Glutamatergic neuron (in vitro differentiated cells): ENCODE measurements at regions not wholly inside any gene's neighbourhood (a gene's known extent, or its start where the extent isn't known, plus 50 kb on each side); places are given as distances from the start of the nearest gene placed in this dataset.
A peak's percentile ranks its signal among the peaks of the same experiment; 100 is the strongest.

ENCODE experiments used
- DNase-seq: peaks from one replicate; pipeline ENCODE4 v3.0.0; 2022
- H3K27ac Mint-ChIP-seq: one replicate; pipeline ENCODE4 v1.8.0; 2020; ENCODE audit warnings: mild to moderate bottlenecking, mixed read lengths, inconsistent platforms; ENCODE audit not compliant: unreplicated experiment
- H3K27me3 Mint-ChIP-seq: one replicate; pipeline ENCODE4 v1.8.0; 2020; ENCODE audit warnings: mild to moderate bottlenecking, moderate library complexity, mixed read lengths, inconsistent platforms; ENCODE audit not compliant: unreplicated experiment
- H3K36me3 Mint-ChIP-seq: one replicate; pipeline ENCODE4 v1.8.0; 2020; ENCODE audit warnings: mild to moderate bottlenecking, mixed read lengths, inconsistent platforms; ENCODE audit not compliant: unreplicated experiment
- H3K4me1 Mint-ChIP-seq: one replicate; pipeline ENCODE4 v1.8.0; 2020; ENCODE audit warnings: mild to moderate bottlenecking, low read depth, mixed read lengths, inconsistent platforms; ENCODE audit not compliant: unreplicated experiment
- H3K4me3 Mint-ChIP-seq: one replicate; pipeline ENCODE4 v1.8.0; 2020; ENCODE audit warnings: mild to moderate bottlenecking, mixed read lengths, inconsistent platforms; ENCODE audit not compliant: unreplicated experiment
- H3K9me3 Mint-ChIP-seq: one replicate; pipeline ENCODE4 v1.8.0; 2020; ENCODE audit warnings: mild to moderate bottlenecking, moderate library complexity, mixed read lengths, inconsistent platforms; ENCODE audit not compliant: unreplicated experiment
- TF ChIP-seq, protein P1 (sequence below): fragments of 200-600 bp; sonication (generic); IDR thresholded peaks from one replicate; pipeline ENCODE4 v1.5.0; 2021; ENCODE audit not compliant: partially characterized antibody, unreplicated experiment

DNA sequence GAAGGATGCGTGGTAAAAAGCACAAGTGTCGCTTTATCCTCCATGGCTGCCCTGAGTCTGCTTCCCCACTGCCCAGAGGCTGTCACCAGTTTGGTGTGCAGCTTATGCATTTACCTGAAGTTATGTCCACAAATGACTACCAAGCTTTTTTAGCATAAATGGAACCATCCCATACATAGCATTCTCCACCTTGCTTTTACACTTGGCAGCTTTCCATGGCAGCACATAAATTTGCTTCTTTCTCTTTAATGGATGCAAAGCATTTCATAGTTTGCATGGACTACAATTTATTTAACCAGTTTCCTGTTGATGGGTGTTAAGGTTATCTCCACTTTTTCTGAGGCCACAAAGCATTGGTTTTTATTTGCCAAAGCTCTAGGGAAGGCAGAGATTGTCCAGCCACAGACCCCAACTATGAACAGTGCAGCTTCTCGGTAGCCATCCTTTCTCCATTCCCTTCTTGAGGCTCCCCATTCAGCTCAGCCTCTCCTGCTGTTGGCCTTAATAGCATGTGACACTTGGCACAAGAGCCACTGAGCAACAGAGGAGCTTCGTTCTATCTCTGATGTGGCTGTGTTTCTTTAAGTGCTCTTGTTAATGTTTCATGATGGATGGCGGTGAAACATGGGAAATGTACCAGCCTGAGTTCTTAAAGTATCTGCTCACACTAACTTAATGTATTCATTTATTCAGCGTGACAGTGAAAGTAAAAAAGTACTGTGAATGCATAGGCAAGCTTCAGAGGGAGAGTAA is 59.8 kb upstream of the NAV2 start:
- peaks cover 35% of the 10 kb centered on the region for H3K4me1 Mint-ChIP-seq
- no peak overlapping the region for H3K4me3 Mint-ChIP-seq
- peak overlapping the region; percentile 38 for H3K27ac Mint-ChIP-seq
- no peak for DNase-seq
- TF ChIP-seq, protein P1, sequence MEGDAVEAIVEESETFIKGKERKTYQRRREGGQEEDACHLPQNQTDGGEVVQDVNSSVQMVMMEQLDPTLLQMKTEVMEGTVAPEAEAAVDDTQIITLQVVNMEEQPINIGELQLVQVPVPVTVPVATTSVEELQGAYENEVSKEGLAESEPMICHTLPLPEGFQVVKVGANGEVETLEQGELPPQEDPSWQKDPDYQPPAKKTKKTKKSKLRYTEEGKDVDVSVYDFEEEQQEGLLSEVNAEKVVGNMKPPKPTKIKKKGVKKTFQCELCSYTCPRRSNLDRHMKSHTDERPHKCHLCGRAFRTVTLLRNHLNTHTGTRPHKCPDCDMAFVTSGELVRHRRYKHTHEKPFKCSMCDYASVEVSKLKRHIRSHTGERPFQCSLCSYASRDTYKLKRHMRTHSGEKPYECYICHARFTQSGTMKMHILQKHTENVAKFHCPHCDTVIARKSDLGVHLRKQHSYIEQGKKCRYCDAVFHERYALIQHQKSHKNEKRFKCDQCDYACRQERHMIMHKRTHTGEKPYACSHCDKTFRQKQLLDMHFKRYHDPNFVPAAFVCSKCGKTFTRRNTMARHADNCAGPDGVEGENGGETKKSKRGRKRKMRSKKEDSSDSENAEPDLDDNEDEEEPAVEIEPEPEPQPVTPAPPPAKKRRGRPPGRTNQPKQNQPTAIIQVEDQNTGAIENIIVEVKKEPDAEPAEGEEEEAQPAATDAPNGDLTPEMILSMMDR: no peak
- peaks cover 5% of the 10 kb centered on the region for H3K36me3 Mint-ChIP-seq
- peaks cover 8% of the 10 kb centered on the region for H3K9me3 Mint-ChIP-seq
- peaks cover 6% of the 10 kb centered on the region for H3K27me3 Mint-ChIP-seq

DNA sequence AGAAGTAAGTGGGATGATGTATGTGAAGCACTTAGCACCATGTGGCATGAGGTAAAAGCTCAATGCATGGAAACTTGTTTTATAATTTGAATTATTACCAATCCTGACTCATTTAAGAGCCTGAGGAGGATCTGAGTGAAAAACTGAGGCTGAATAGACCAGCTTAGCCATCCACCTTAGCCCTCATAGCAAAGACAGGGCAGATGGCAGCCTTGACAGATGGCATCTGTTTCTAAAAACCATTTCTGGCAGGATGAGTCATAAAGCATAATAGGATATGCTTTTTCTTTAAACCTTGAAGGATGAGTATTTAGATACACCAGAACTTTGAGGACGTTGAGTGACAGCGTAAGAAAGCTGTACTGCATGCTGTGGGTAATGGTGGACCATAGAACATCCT is 61.0 kb upstream of the NAV2 start:
- Mint-ChIP-seq H3K27me3 (peaks cover 6% of the 10 kb centered on the region), H3K36me3 (peaks cover 5% of the 10 kb centered on the region), H3K9me3 (peaks cover 8% of the 10 kb centered on the region), H3K4me1 (peaks cover 35% of the 10 kb centered on the region), H3K27ac (no peak overlapping the region), H3K4me3 (no peak overlapping the region)
- TF ChIP-seq, protein P1: no peak
- DNase-seq: no peak

DNA sequence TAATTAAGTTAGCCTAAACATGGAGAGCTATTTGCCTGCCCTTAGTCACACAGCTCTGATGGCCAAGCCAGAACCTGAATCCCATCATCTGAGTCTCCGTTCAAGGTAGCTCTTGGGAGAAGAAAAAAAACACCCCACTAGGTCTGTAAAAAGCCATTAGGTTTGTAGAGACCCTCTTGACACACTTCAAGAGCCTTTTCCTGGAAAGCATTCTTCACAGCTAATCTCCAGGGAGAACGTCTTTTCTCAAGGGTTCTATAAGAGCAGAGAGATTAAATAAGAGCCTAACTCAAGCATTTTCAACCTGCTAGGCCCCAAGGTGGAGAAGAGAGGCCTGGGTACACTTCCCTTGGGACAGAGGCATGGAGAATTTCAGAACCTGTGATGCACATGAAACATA is 61.6 kb upstream of the NAV2 start:
- TF ChIP-seq, protein P1: no peak
- Mint-ChIP-seq H3K27ac (no peak overlapping the region), H3K4me3 (peak overlapping the region; percentile 25), H3K9me3 (peaks cover 8% of the 10 kb centered on the region), H3K36me3 (peaks cover 5% of the 10 kb centered on the region), H3K4me1 (peaks cover 30% of the 10 kb centered on the region), H3K27me3 (peaks cover 6% of the 10 kb centered on the region)
- no peak for DNase-seq

DNA sequence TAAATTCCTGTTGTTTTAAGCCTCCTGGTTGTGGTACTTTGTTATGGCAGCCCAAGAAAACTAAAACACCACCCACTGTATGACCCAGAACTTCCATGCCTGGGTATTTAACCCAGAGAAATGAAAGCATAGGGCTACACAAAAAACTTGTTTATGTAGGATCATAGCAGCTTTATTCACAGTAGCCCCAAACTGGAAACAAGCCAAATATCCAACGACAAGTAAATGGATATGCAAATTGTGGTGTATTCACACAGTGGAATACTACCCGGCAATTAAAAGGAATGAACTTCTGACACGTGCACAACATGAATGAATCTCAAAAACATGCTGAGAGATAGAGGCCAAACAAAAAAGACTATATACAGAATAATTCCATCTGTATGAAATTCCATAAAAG is 62.2 kb upstream of the NAV2 start:
- peaks cover 5% of the 10 kb centered on the region for H3K36me3 Mint-ChIP-seq
- H3K4me3 Mint-ChIP-seq: peak overlapping the region; percentile 25
- DNase-seq: no peak
- H3K27ac Mint-ChIP-seq: no peak overlapping the region
- peaks cover 6% of the 10 kb centered on the region for H3K27me3 Mint-ChIP-seq
- H3K4me1 Mint-ChIP-seq: peaks cover 30% of the 10 kb centered on the region
- TF ChIP-seq, protein P1: no peak
- H3K9me3 Mint-ChIP-seq: peaks cover 8% of the 10 kb centered on the region

DNA sequence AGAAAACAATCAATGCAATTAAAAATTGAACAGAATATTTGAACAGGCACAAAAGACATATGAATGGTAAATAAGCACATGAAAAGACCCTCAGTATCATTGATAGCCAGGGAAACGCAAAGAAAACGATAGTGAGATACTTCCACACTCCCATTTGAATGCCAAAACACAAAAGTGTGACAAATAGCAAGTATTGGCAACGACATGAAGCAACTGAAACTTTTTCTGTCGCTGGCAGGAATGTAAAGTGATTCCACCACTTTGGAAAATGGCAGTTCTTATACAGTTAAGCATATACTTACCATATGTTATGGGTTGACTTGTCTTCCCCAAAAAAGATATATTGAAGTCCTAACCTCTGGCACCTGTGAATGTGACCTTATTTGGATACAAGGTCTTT is 62.9 kb upstream of the NAV2 start:
- peaks cover 8% of the 10 kb centered on the region for H3K9me3 Mint-ChIP-seq
- DNase-seq: no peak
- H3K4me3 Mint-ChIP-seq: peak overlapping the region; percentile 18
- TF ChIP-seq, protein P1: no peak
- peaks cover 30% of the 10 kb centered on the region for H3K4me1 Mint-ChIP-seq
- peaks cover 6% of the 10 kb centered on the region for H3K27me3 Mint-ChIP-seq
- peaks cover 2% of the 10 kb centered on the region for H3K36me3 Mint-ChIP-seq
- H3K27ac Mint-ChIP-seq: no peak overlapping the region
